IMR-90 (cell line): ENCODE measurements at regions not wholly inside any gene's neighbourhood (a gene's known extent, or its start where the extent isn't known, plus 50 kb on each side); places are given as distances from the start of the nearest gene placed in this dataset.

Experiments
- ATAC-seq: fragments of 200-7000 bp; cut with Tn5 transposase; 2 replicates; pipeline ENCODE4 v1.9.1; 2020; ENCODE audit warnings: low read depth, mild to moderate bottlenecking, moderate library complexity
- BruUV-seq: library from RNA; stranded (reverse); fragments of 400-500 nt; replicated peaks from 2 replicates; lab custom pipeline; 2021; lab: Mats Ljungman, UMichigan
- CTCF ChIA-PET: fragments of 300-600 bp; formaldehyde crosslinking; extraction: SDS; loops from one replicate; lab custom pipeline; 2021; ENCODE audit warnings: antibody characterized with exemption; lab: Yijun Ruan, JAX
- POLR2A ChIA-PET: fragments of 300-600 bp; sonication (Branson Sonifier 250); formaldehyde crosslinking; loops from one replicate; lab custom pipeline; 2022; ENCODE audit warnings: antibody characterized with exemption; ENCODE audit not compliant: unreplicated experiment; lab: Charles Lee
- DNase-seq: peaks from one replicate; pipeline ENCODE4 v3.0.0; 2013
- H2AFZ ChIP-seq: replicated peaks from 2 replicates; pipeline ENCODE3; 2013; ENCODE audit warnings: low read length, mild to moderate bottlenecking; ENCODE audit not compliant: poor library complexity
- H2AK5ac ChIP-seq: 2 replicates; pipeline ENCODE4 v1.6.1; 2013; ENCODE audit warnings: low read depth, low read length, inconsistent platforms
- H2AK9ac ChIP-seq: replicated peaks from 2 replicates; pipeline ENCODE3; 2013; ENCODE audit warnings: mild to moderate bottlenecking, low read depth, low read length, moderate library complexity; ENCODE audit not compliant: poor library complexity
- H2BK120ac ChIP-seq: 2 replicates; pipeline ENCODE4 v1.6.1; 2013; ENCODE audit warnings: low read depth, low read length, inconsistent platforms
- H2BK15ac ChIP-seq: 3 replicates; pipeline ENCODE4 v1.6.1; 2013; ENCODE audit warnings: low read depth, low read length, inconsistent platforms
- H2BK20ac ChIP-seq: 2 replicates; pipeline ENCODE4 v1.6.1; 2013; ENCODE audit warnings: low read depth, mild to moderate bottlenecking, inconsistent platforms, low read length, moderate library complexity
- H2BK5ac ChIP-seq: 2 replicates; pipeline ENCODE4 v1.6.1; 2013; ENCODE audit warnings: mild to moderate bottlenecking, low read depth, low read length, inconsistent platforms; ENCODE audit not compliant: poor library complexity, severe bottlenecking
- H3K14ac ChIP-seq: replicated peaks from 2 replicates; pipeline ENCODE4 v1.6.1; 2013; ENCODE audit warnings: low read depth, low read length, inconsistent platforms
- H3K18ac ChIP-seq: 2 replicates; pipeline ENCODE4 v1.6.1; 2013; ENCODE audit warnings: low read depth, low read length, control low read depth
- H3K23ac ChIP-seq: 2 replicates; pipeline ENCODE4 v1.6.1; 2013; ENCODE audit warnings: low read depth, low read length, inconsistent platforms
- H3K27ac ChIP-seq: 2 replicates; pipeline ENCODE4 v1.5.1; 2013; ENCODE audit warnings: mild to moderate bottlenecking, control low read depth, low read length; ENCODE audit not compliant: insufficient read depth
- H3K27me3 ChIP-seq: 2 replicates; pipeline ENCODE4 v1.6.1; 2013; ENCODE audit warnings: low read length; ENCODE audit not compliant: control insufficient read depth, insufficient read depth
- H3K36me3 ChIP-seq: 2 replicates; pipeline ENCODE4 v1.6.1; 2013; ENCODE audit warnings: low read length, mixed read lengths; ENCODE audit not compliant: control insufficient read depth, insufficient read depth
- H3K4ac ChIP-seq: 2 replicates; pipeline ENCODE4 v1.6.1; 2013; ENCODE audit warnings: low read depth, low read length, inconsistent platforms
- H3K4me1 ChIP-seq: 2 replicates; pipeline ENCODE4 v1.6.1; 2013; ENCODE audit warnings: low read length, mixed read lengths; ENCODE audit not compliant: control insufficient read depth, insufficient read depth
- H3K4me2 ChIP-seq: 2 replicates; pipeline ENCODE4 v1.6.1; 2013; ENCODE audit warnings: low read depth, mild to moderate bottlenecking, control low read depth, low read length, moderate library complexity
- H3K4me3 ChIP-seq: 2 replicates; pipeline ENCODE4 v1.5.1; 2013; ENCODE audit warnings: low read depth, mild to moderate bottlenecking, control low read depth, low read length, moderate library complexity; ENCODE audit not compliant: insufficient read depth
- H3K56ac ChIP-seq: 2 replicates; pipeline ENCODE4 v1.6.1; 2013; ENCODE audit warnings: low read length, inconsistent platforms; ENCODE audit not compliant: insufficient read depth; ENCODE audit errors: extremely low read depth
- H3K79me1 ChIP-seq, 2 experiments: 2 replicates each; pipeline ENCODE4 v1.6.1; 2013; ENCODE audit warnings: low read length in 2 of 2, inconsistent platforms in 1 of 2, low read depth in 1 of 2
- H3K9ac ChIP-seq: 2 replicates; pipeline ENCODE4 v1.6.1; 2013; ENCODE audit warnings: low read depth, low read length, control low read depth
- H3K9me1 ChIP-seq: 2 replicates; pipeline ENCODE4 v1.6.1; 2013; ENCODE audit warnings: low read length, inconsistent platforms; ENCODE audit not compliant: insufficient read depth
- H3K9me3 ChIP-seq: 2 replicates; pipeline ENCODE4 v1.6.1; 2013; ENCODE audit warnings: low read length; ENCODE audit not compliant: control insufficient read depth, insufficient read depth
- H4K20me1 ChIP-seq: 2 replicates; pipeline ENCODE4 v1.6.1; 2013; ENCODE audit warnings: low read length, inconsistent platforms; ENCODE audit not compliant: insufficient read depth
- H4K5ac ChIP-seq: 2 replicates; pipeline ENCODE4 v1.6.1; 2013; ENCODE audit warnings: mild to moderate bottlenecking, low read depth, low read length, control low read depth
- H4K8ac ChIP-seq, 2 experiments: 2 replicates each; pipeline ENCODE4 v1.6.1; 2013; ENCODE audit warnings: low read depth in 2 of 2, low read length in 2 of 2, control low read depth in 1 of 2, inconsistent platforms in 1 of 2
- H4K91ac ChIP-seq: 2 replicates; pipeline ENCODE4 v1.6.1; 2013; ENCODE audit warnings: low read depth, low read length, inconsistent platforms; ENCODE audit not compliant: insufficient read depth
- MAFK ChIP-seq: IDR thresholded peaks from 2 replicates; pipeline ENCODE4 v1.6.1; 2012; ENCODE audit warnings: low read depth, low read length, improper control_type of control experiment
- MAZ ChIP-seq: IDR thresholded peaks from 2 replicates; pipeline ENCODE4 v1.6.1; 2012; ENCODE audit warnings: low read depth, mild to moderate bottlenecking, low read length, improper control_type of control experiment, moderate library complexity, borderline replicate concordance
- WGBS, 2 experiments: methylation state at CpG; one replicate each; pipeline versions ENCODE4 v1.1.5 to v1.1.7; 2013; ENCODE audit warnings: missing lambda C conversion rate in 2 of 2; ENCODE audit not compliant: insufficient read length in 1 of 2; ENCODE audit errors: extremely low coverage in 2 of 2; 5-methylcytosine and 5-hydroxymethylcytosine counted together
- dilution Hi-C: fragments of 300-500 bp; cut with HindIII; formaldehyde crosslinking; loops from one replicate; pipeline ENCODE4 v1.14.3; 2018; ENCODE audit warnings: low sequenced_read_pairs; ENCODE audit not compliant: unreplicated experiment
- in situ Hi-C: fragments of 300-500 bp; cut with MboI; formaldehyde crosslinking; loops from 3 replicates; pipeline ENCODE4 v1.14.3; 2019; ENCODE audit warnings: low sequenced_read_pairs, inconsistent platforms, mixed read lengths
- intact Hi-C: fragments of 100-400 bp; cut with micrococcal nuclease; formaldehyde crosslinking; loops from 2 replicates; pipeline ENCODE4 v1.10.0; 2022

GRCh38 chr2:49600524-49600923 is 446.2 kb upstream of the FSHR start:
- H2AFZ ChIP-seq: no peak overlapping the region
- H3K9me1 ChIP-seq: no peaks in the 10 kb centered on the region
- no CpG with 5 or more reads among the region's 3 CpGs for WGBS, 2 experiments
- ChIA-PET CTCF (interaction anchor here (0.7 kb wide), 1 partner anchor 117 kb away, joined by 3 read pairs; no protein-coding TSS in a partner anchor), POLR2A (no interaction called here)
- H3K14ac ChIP-seq: no peak overlapping the region
- no peak overlapping the region for H3K4ac ChIP-seq
- H4K8ac ChIP-seq: no peak overlapping the region
- H3K56ac ChIP-seq: no peak overlapping the region
- no peak overlapping the region for H2BK20ac ChIP-seq
- no peak overlapping the region for H4K91ac ChIP-seq
- DNase-seq: no peak
- H3K36me3 ChIP-seq: no peaks in the 10 kb centered on the region
- no peak overlapping the region for H3K9ac ChIP-seq
- no peak overlapping the region for H3K27ac ChIP-seq
- H2AK5ac ChIP-seq: no peak overlapping the region
- no peak overlapping the region for H3K4me2 ChIP-seq
- dilution Hi-C loops (no loop called here), intact Hi-C loops (no loop called here), in situ Hi-C loops (no loop called here)
- no peak overlapping the region for H3K23ac ChIP-seq
- no TSS peak for BruUV-seq
- no peak for TF ChIP-seq MAZ
- TF ChIP-seq MAFK: peak; percentile 71
- H4K5ac ChIP-seq: no peak overlapping the region
- no peak overlapping the region for H2BK120ac ChIP-seq
- no peak overlapping the region for H3K18ac ChIP-seq
- H3K4me3 ChIP-seq: no peak overlapping the region
- H3K4me1 ChIP-seq: no peaks in the 10 kb centered on the region
- no peak for ATAC-seq
- no peak overlapping the region for H2BK5ac ChIP-seq
- H3K79me1 ChIP-seq: no peaks in the 10 kb centered on the region
- H4K20me1 ChIP-seq: no peaks in the 10 kb centered on the region
- H3K9me3 ChIP-seq: peaks cover 7% of the 10 kb centered on the region
- H2BK15ac ChIP-seq: no peak overlapping the region
- no peaks in the 10 kb centered on the region for H3K27me3 ChIP-seq
- no peak overlapping the region for H2AK9ac ChIP-seq
